Liver (tissue), 8 donors: ENCODE measurements at regions not wholly inside any gene's neighbourhood (a gene's known extent, or its start where the extent isn't known, plus 50 kb on each side); places are given as distances from the start of the nearest gene placed in this dataset.
"Not testable (repeated sequence)": the region's sequence is repeated elsewhere in the genome, so short reads cannot be mapped to it uniquely, and the experiment has no call there.

ENCODE experiments used
- DNase-seq: peaks from one replicate; pipeline ENCODE4 v3.0.0-alpha.2; 2017; ENCODE audit warnings: low spot score
- H3K27ac ChIP-seq, 2 donors: one replicate each; pipeline ENCODE4 v1.7.0; 2013; ENCODE audit warnings: inconsistent platforms in 2 of 2, low read length in 2 of 2, control low read depth in 1 of 2, low read depth in 1 of 2, mild to moderate bottlenecking in 1 of 2
- H3K27me3 ChIP-seq, 4 donors: one replicate each; pipeline versions ENCODE4 v1.6.1 to v1.7.0; 2013; ENCODE audit warnings: low read length in 3 of 4, inconsistent platforms in 1 of 4, mild to moderate bottlenecking in 1 of 4, moderate library complexity in 1 of 4; ENCODE audit not compliant: control insufficient read depth in 4 of 4, insufficient read depth in 4 of 4
- H3K36me3 ChIP-seq, 4 donors: one replicate each; pipeline versions ENCODE4 v1.6.1 to v1.7.0; 2013; ENCODE audit warnings: low read length in 3 of 4, mild to moderate bottlenecking in 3 of 4, low read depth in 1 of 4, moderate library complexity in 1 of 4; ENCODE audit not compliant: control insufficient read depth in 4 of 4, insufficient read depth in 3 of 4
- H3K4me1 ChIP-seq, 4 donors: one replicate each; pipeline versions ENCODE4 v1.6.1 to v1.7.0; 2013; ENCODE audit warnings: low read length in 3 of 4, mild to moderate bottlenecking in 3 of 4, moderate library complexity in 1 of 4; ENCODE audit not compliant: control insufficient read depth in 4 of 4, insufficient read depth in 4 of 4
- H3K4me3 ChIP-seq, 3 donors: one replicate each; pipeline versions ENCODE4 v1.6.1 to v1.7.0; 2013; ENCODE audit warnings: low read length in 3 of 3, control low read depth in 1 of 3, low read depth in 1 of 3, mild to moderate bottlenecking in 1 of 3
- H3K9ac ChIP-seq, 2 donors: one replicate each; pipeline ENCODE4 v1.7.0; 2013; ENCODE audit warnings: low read length in 2 of 2, mild to moderate bottlenecking in 2 of 2, moderate library complexity in 2 of 2, control low read depth in 1 of 2, low read depth in 1 of 2
- H3K9me3 ChIP-seq, 4 donors: one replicate each; pipeline versions ENCODE4 v1.6.1 to v1.7.0; 2013; ENCODE audit warnings: low read length in 3 of 4; ENCODE audit not compliant: control insufficient read depth in 4 of 4
- ATF3 ChIP-seq: IDR thresholded peaks from 2 replicates; pipeline ENCODE4 v1.6.1; 2016; ENCODE audit warnings: antibody characterized with exemption
- CTCF ChIP-seq: fragments of 150-350 bp; IDR thresholded peaks from 2 replicates; pipeline ENCODE4 v1.5.1; 2017; ENCODE audit warnings: improper control_type of control experiment, low read depth, low read length; ENCODE audit not compliant: missing input control
- EGR1 ChIP-seq, 2 donors: IDR thresholded peaks; 2 replicates each; pipeline ENCODE4 v1.6.1; 2016 to 2018; ENCODE audit warnings: antibody characterized with exemption in 2 of 2, low read depth in 2 of 2
- FOXA1 ChIP-seq: IDR thresholded peaks from 2 replicates; pipeline ENCODE4 v1.6.1; 2016; ENCODE audit warnings: antibody characterized with exemption
- FOXA2 ChIP-seq: IDR thresholded peaks from 2 replicates; pipeline ENCODE4 v1.6.1; 2016; ENCODE audit warnings: antibody characterized with exemption
- GABPA ChIP-seq, 2 donors: IDR thresholded peaks in 1 of 2; conservative IDR thresholded peaks in 1 of 2; 2 replicates each; pipeline ENCODE4 v1.6.1; 2016; ENCODE audit warnings: antibody characterized with exemption in 2 of 2, mild to moderate bottlenecking in 1 of 2, moderate library complexity in 1 of 2
- HNF4A ChIP-seq, 2 donors: conservative IDR thresholded peaks; 2 replicates each; pipeline ENCODE4 v1.6.1; 2016; ENCODE audit warnings: antibody characterized with exemption in 2 of 2, mild to moderate bottlenecking in 2 of 2
- HNF4G ChIP-seq: IDR thresholded peaks from 2 replicates; pipeline ENCODE4 v1.6.1; 2016; ENCODE audit warnings: antibody characterized with exemption
- JUND ChIP-seq, 2 donors: IDR thresholded peaks; 2 replicates each; pipeline ENCODE4 v1.6.1; 2016; ENCODE audit warnings: antibody characterized with exemption in 2 of 2
- MAX ChIP-seq: IDR thresholded peaks from 2 replicates; pipeline ENCODE4 v1.6.1; 2016; ENCODE audit warnings: antibody characterized with exemption
- NR2F2 ChIP-seq: IDR thresholded peaks from 2 replicates; pipeline ENCODE4 v1.6.1; 2016; ENCODE audit warnings: antibody characterized with exemption
- RAD21 ChIP-seq, 2 donors: IDR thresholded peaks; 2 replicates each; pipeline ENCODE4 v1.6.1; 2016; ENCODE audit warnings: antibody characterized with exemption in 2 of 2, mild to moderate bottlenecking in 2 of 2
- REST ChIP-seq: IDR thresholded peaks from 2 replicates; pipeline ENCODE4 v1.6.1; 2016; ENCODE audit warnings: antibody characterized with exemption, mild to moderate bottlenecking
- RXRA ChIP-seq, 2 donors: IDR thresholded peaks; 2 replicates each; pipeline ENCODE4 v1.6.1; 2017 to 2018; ENCODE audit warnings: antibody characterized with exemption in 2 of 2, mild to moderate bottlenecking in 1 of 2
- SP1 ChIP-seq: IDR thresholded peaks from 2 replicates; pipeline ENCODE4 v1.6.1; 2018; ENCODE audit warnings: antibody characterized with exemption, mild to moderate bottlenecking
- TAF1 ChIP-seq: conservative IDR thresholded peaks from 2 replicates; pipeline ENCODE4 v1.6.1; 2016; ENCODE audit warnings: antibody characterized with exemption, mild to moderate bottlenecking
- YY1 ChIP-seq: IDR thresholded peaks from 2 replicates; pipeline ENCODE4 v1.6.1; 2016; ENCODE audit warnings: antibody characterized with exemption, mild to moderate bottlenecking
- ZBTB33 ChIP-seq: IDR thresholded peaks from 2 replicates; pipeline ENCODE4 v1.6.1; 2016; ENCODE audit warnings: antibody characterized with exemption
- WGBS: extraction: QIAGEN DNeasy Blood & Tissue Kit; methylation state at CpG from one replicate; pipeline ENCODE4 v1.1.7; 2013; 5-methylcytosine and 5-hydroxymethylcytosine counted together
- donor health status: healthy.
- donor health status: healthy.
- donor health status: healthy.
- donor health status: healthy.
- donor health status: healthy.

- Histone ChIP-seq H3K36me3 (no peaks in the 10 kb centered on the region), H3K4me1 (no peaks in the 10 kb centered on the region), H3K9ac (no peak overlapping the region), H3K27ac (no peak overlapping the region), H3K4me3 (no peak overlapping the region), H3K9me3 (no peaks in the 10 kb centered on the region), H3K27me3 (no peaks in the 10 kb centered on the region)
- DNase-seq = no peak
- WGBS = 78% methylated on average over 5 of the region's 5 CpGs
- TF ChIP-seq RAD21 (IDR thresholded peaks at IDR 0.05) = no peak
- TF ChIP-seq EGR1 (IDR thresholded peaks at IDR 0.05; ENCODE audit: low read depth in 2 of 2) = no peak
- TF ChIP-seq YY1 = no peak
- TF ChIP-seq MAX = no peak
- no peak for TF ChIP-seq GABPA (IDR thresholded peaks at IDR 0.05 in 1 of 2, conservative IDR thresholded peaks at IDR 0.05 in 1 of 2)
- TF ChIP-seq HNF4A (conservative IDR thresholded peaks at IDR 0.05) = no peak
- no peak for TF ChIP-seq HNF4G
- no peak for TF ChIP-seq FOXA2
- no peak for TF ChIP-seq SP1
Observed at GRCh38 chr10:29387269-29387668, 98.4 kb downstream of the LYZL1 start.

- WGBS = 72% methylated on average over 2 of the region's 2 CpGs
- H3K4me3 ChIP-seq, H3K27me3 ChIP-seq, H3K36me3 ChIP-seq, H3K9me3 ChIP-seq, H3K4me1 ChIP-seq, H3K9ac ChIP-seq, DNase-seq, H3K27ac ChIP-seq: not testable (repeated sequence)
Observed at GRCh38 chr10:29388112-29388511, 99.2 kb downstream of the LYZL1 start.

- H3K9me3 ChIP-seq = no peaks in the 10 kb centered on the region
- H3K36me3 ChIP-seq = no peaks in the 10 kb centered on the region
- H3K27me3 ChIP-seq = no peaks in the 10 kb centered on the region
- H3K9ac ChIP-seq = peak overlapping the region in 1 of 2 donors; percentile 72
- no peaks in the 10 kb centered on the region for H3K4me1 ChIP-seq
- H3K27ac ChIP-seq = peak overlapping the region in 1 of 2 donors; percentile 62
- 95% methylated on average over 3 of the region's 3 CpGs for WGBS
- H3K4me3 ChIP-seq = peak overlapping the region in 1 of 3 donors; percentile 11
- DNase-seq = no peak
- TF ChIP-seq SP1 = no peak
- no peak for TF ChIP-seq ATF3
- TF ChIP-seq TAF1 = no peak
- no peak for TF ChIP-seq HNF4A (conservative IDR thresholded peaks at IDR 0.05)
- no peak for TF ChIP-seq MAX
- no peak for TF ChIP-seq FOXA2
- TF ChIP-seq JUND (IDR thresholded peaks at IDR 0.05) = no peak
- no peak for TF ChIP-seq CTCF
- TF ChIP-seq FOXA1 = no peak
- TF ChIP-seq REST = no peak
- no peak for TF ChIP-seq ZBTB33
- TF ChIP-seq RXRA (IDR thresholded peaks at IDR 0.05) = no peak
- no peak for TF ChIP-seq RAD21 (IDR thresholded peaks at IDR 0.05)
- TF ChIP-seq YY1 = no peak
- no peak for TF ChIP-seq GABPA (IDR thresholded peaks at IDR 0.05 in 1 of 2, conservative IDR thresholded peaks at IDR 0.05 in 1 of 2)
- TF ChIP-seq HNF4G = no peak
- TF ChIP-seq NR2F2 = no peak
- no peak for TF ChIP-seq EGR1 (IDR thresholded peaks at IDR 0.05; ENCODE audit: low read depth in 2 of 2)
Observed at GRCh38 chr10:29389493-29389892, 100.6 kb downstream of the LYZL1 start.
